Omental fat pad (tissue), 3 donors: ENCODE measurements at regions not wholly inside any gene's neighbourhood (a gene's known extent, or its start where the extent isn't known, plus 50 kb on each side); places are given as distances from the start of the nearest gene placed in this dataset.
"Not testable (repeated sequence)": the region's sequence is repeated elsewhere in the genome, so short reads cannot be mapped to it uniquely, and the experiment has no call there.

Experiments used
- ATAC-seq: fragments of 150-250 bp; one replicate; pipeline ENCODE4 v1.9.1; 2016; ENCODE audit warnings: mild to moderate bottlenecking, moderate library complexity; ENCODE audit not compliant: low FRiP score
- DNase-seq: peaks from one replicate; pipeline ENCODE4 v3.0.0-alpha.2; 2019; ENCODE audit warnings: low spot score
- CTCF ChIP-seq, 3 donors: fragments of 450-650 bp; IDR thresholded peaks; one replicate each; pipeline ENCODE4 v1.5.1; 2016 to 2017; ENCODE audit warnings: antibody characterized with exemption in 3 of 3, mild to moderate bottlenecking in 3 of 3, moderate library complexity in 2 of 3

- no peak for ATAC-seq
- no peak for TF ChIP-seq CTCF (IDR thresholded peaks at IDR 0.05)
- no peak for DNase-seq
Measured at GRCh38 chr3:99568663-99569335, 69.6 kb upstream of the COL8A1 start.

GRCh38 chr3:99565331-99565730 is 73.1 kb upstream of the COL8A1 start:
- ATAC-seq (no peak), DNase-seq (no peak)
- TF ChIP-seq CTCF (IDR thresholded peaks at IDR 0.05): no peak

- no peak for TF ChIP-seq CTCF (IDR thresholded peaks at IDR 0.05)
- DNase-seq: no peak
- no peak for ATAC-seq
Measured at GRCh38 chr3:99562990-99563607, 75.3 kb upstream of the COL8A1 start.

- no peak for DNase-seq
- no peak for TF ChIP-seq CTCF (IDR thresholded peaks at IDR 0.05)
- no peak for ATAC-seq
Measured at GRCh38 chr3:99562138-99562537, 76.3 kb upstream of the COL8A1 start.

- DNase-seq (no peak), ATAC-seq (no peak)
- TF ChIP-seq CTCF (IDR thresholded peaks at IDR 0.05): no peak
Measured at GRCh38 chr3:99561056-99561455, 77.3 kb upstream of the COL8A1 start.

- ATAC-seq: no peak
- no peak for TF ChIP-seq CTCF (IDR thresholded peaks at IDR 0.05)
- DNase-seq: no peak
Measured at GRCh38 chr3:99559196-99559595, 79.2 kb upstream of the COL8A1 start.

GRCh38 chr3:99555885-99556284 is 82.5 kb upstream of the COL8A1 start:
- ATAC-seq: not testable (repeated sequence)

More at GRCh38 chr3:99555885-99556284, 82.5 kb upstream of the COL8A1 start:
- DNase-seq: not testable (repeated sequence)
